ENCODE measurements at regions not wholly inside any gene's neighbourhood (a gene's known extent, or its start where the extent isn't known, plus 50 kb on each side); places are given as distances from the start of the nearest gene placed in this dataset.

GRCh38 chr7:106537119-106537518, 123.8 kb downstream of the CCDC71L start:
- H4K20me1 ChIP-seq (ENCODE audit: insufficient read depth): no peaks in the 10 kb centered on the region
- no peaks in the 10 kb centered on the region for H3K79me2 ChIP-seq (ENCODE audit: insufficient read depth, low read length)
- no peak for ATAC-seq
- H3K4me3 ChIP-seq (replicated peaks in 1 of 2; ENCODE audit: low read depth in 1 of 2, low read length in 2 of 2): no peak overlapping the region
- H3K9ac ChIP-seq (ENCODE audit: low read length): no peak overlapping the region
- no peak overlapping the region for H3K27ac ChIP-seq (ENCODE audit: low read depth, low read length)
- H3K27me3 ChIP-seq (ENCODE audit: insufficient read depth, low read length): no peaks in the 10 kb centered on the region
- H3K4me1 ChIP-seq (ENCODE audit: control insufficient read depth in 1 of 2, insufficient read depth in 2 of 2, low read length in 2 of 2): peaks cover 0 to 2% of the 10 kb centered on the region in 2 experiments; a peak in 1 of 4 replicates
- intact Hi-C loops (cut with micrococcal nuclease): no loop called here
- TF ChIP-seq EZH2phosphoT487 (IDR thresholded peaks at IDR 0.05; ENCODE audit: borderline replicate concordance) (no peak), RAD21 (IDR thresholded peaks at IDR 0.05; ENCODE audit: low read depth) (no peak), ELF1 (IDR thresholded peaks at IDR 0.05; ENCODE audit: borderline replicate concordance, low read depth) (no peak), POLR2AphosphoS5 (IDR thresholded peaks at IDR 0.05; ENCODE audit: low read depth, low read length) (no peak), EZH2 (IDR thresholded peaks at IDR 0.05) (no peak)
- TF ChIP-seq, protein P1, sequence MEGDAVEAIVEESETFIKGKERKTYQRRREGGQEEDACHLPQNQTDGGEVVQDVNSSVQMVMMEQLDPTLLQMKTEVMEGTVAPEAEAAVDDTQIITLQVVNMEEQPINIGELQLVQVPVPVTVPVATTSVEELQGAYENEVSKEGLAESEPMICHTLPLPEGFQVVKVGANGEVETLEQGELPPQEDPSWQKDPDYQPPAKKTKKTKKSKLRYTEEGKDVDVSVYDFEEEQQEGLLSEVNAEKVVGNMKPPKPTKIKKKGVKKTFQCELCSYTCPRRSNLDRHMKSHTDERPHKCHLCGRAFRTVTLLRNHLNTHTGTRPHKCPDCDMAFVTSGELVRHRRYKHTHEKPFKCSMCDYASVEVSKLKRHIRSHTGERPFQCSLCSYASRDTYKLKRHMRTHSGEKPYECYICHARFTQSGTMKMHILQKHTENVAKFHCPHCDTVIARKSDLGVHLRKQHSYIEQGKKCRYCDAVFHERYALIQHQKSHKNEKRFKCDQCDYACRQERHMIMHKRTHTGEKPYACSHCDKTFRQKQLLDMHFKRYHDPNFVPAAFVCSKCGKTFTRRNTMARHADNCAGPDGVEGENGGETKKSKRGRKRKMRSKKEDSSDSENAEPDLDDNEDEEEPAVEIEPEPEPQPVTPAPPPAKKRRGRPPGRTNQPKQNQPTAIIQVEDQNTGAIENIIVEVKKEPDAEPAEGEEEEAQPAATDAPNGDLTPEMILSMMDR (IDR thresholded peaks at IDR 0.05 in 2 of 3, conservative IDR thresholded peaks at IDR 0.05 in 1 of 3; ENCODE audit: borderline replicate concordance in 1 of 3, insufficient read depth in 1 of 3, low read depth in 2 of 3, low read length in 2 of 3): no peak
- ChIA-PET CTCF (no interaction called here), POLR2A (no interaction called here), RAD21 (ENCODE audit: low non-redundant PET in 1 of 2, low total read pairs in 2 of 2, uncharacterized antibody in 2 of 2, unreplicated experiment in 2 of 2) (no interaction called here)
- no peaks in the 10 kb centered on the region for H3K36me3 ChIP-seq (ENCODE audit: control insufficient read depth in 1 of 2, insufficient read depth in 2 of 2, low read length in 2 of 2)
- H2AFZ ChIP-seq (ENCODE audit: low read depth, low read length, poor library complexity, severe bottlenecking): no peak overlapping the region
- no TSS peak for BruUV-seq (replicated peaks)
- no peak for DNase-seq (ENCODE audit: low read depth, low spot score)
- H3K4me2 ChIP-seq (ENCODE audit: low read length): no peak overlapping the region
- no peaks in the 10 kb centered on the region for H3K9me2 ChIP-seq (ENCODE audit: insufficient read depth)
- no peaks in the 10 kb centered on the region for H3K9me3 ChIP-seq (ENCODE audit: control insufficient read depth in 1 of 2, insufficient read depth in 1 of 2, low read depth in 1 of 2, low read length in 2 of 2)

- H3K4me3 ChIP-seq (replicated peaks in 1 of 2; ENCODE audit: low read depth in 1 of 2, low read length in 2 of 2): no peak overlapping the region
- no peaks in the 10 kb centered on the region for H3K36me3 ChIP-seq (ENCODE audit: control insufficient read depth in 1 of 2, insufficient read depth in 2 of 2, low read length in 2 of 2)
- no peak overlapping the region for H2AFZ ChIP-seq (ENCODE audit: low read depth, low read length, poor library complexity, severe bottlenecking)
- no peaks in the 10 kb centered on the region for H4K20me1 ChIP-seq (ENCODE audit: insufficient read depth)
- no peaks in the 10 kb centered on the region for H3K27me3 ChIP-seq (ENCODE audit: insufficient read depth, low read length)
- ATAC-seq (no peak), DNase-seq (ENCODE audit: low read depth, low spot score) (no peak)
- BruUV-seq (replicated peaks): no TSS peak
- no peaks in the 10 kb centered on the region for H3K4me1 ChIP-seq (ENCODE audit: control insufficient read depth in 1 of 2, insufficient read depth in 2 of 2, low read length in 2 of 2)
- no peaks in the 10 kb centered on the region for H3K9me2 ChIP-seq (ENCODE audit: insufficient read depth)
- POLR2A ChIA-PET: no interaction called here
- H3K4me2 ChIP-seq (ENCODE audit: low read length): no peak overlapping the region
- intact Hi-C loops (cut with micrococcal nuclease): no loop called here
- RAD21 ChIA-PET (ENCODE audit: low non-redundant PET in 1 of 2, low total read pairs in 2 of 2, uncharacterized antibody in 2 of 2, unreplicated experiment in 2 of 2): no interaction called here
- CTCF ChIA-PET: no interaction called here
- H3K79me2 ChIP-seq (ENCODE audit: insufficient read depth, low read length): no peaks in the 10 kb centered on the region
- H3K9ac ChIP-seq (ENCODE audit: low read length): no peak overlapping the region
- H3K9me3 ChIP-seq (ENCODE audit: control insufficient read depth in 1 of 2, insufficient read depth in 1 of 2, low read depth in 1 of 2, low read length in 2 of 2): no peaks in the 10 kb centered on the region
- no peak overlapping the region for H3K27ac ChIP-seq (ENCODE audit: low read depth, low read length)
- TF ChIP-seq SP1 (IDR thresholded peaks at IDR 0.05; ENCODE audit: low read depth) (no peak), ZFX (IDR thresholded peaks at IDR 0.05) (no peak), ELF1 (IDR thresholded peaks at IDR 0.05; ENCODE audit: borderline replicate concordance, low read depth) (no peak), ZBTB33 (IDR thresholded peaks at IDR 0.05; ENCODE audit: extremely low read depth, insufficient replicate concordance, low read length) (no peak), EZH2 (IDR thresholded peaks at IDR 0.05) (no peak), SIN3A (IDR thresholded peaks at IDR 0.05; ENCODE audit: low read depth) (no peak), CBX3 (IDR thresholded peaks at IDR 0.05; ENCODE audit: low read depth) (no peak), EZH2phosphoT487 (IDR thresholded peaks at IDR 0.05; ENCODE audit: borderline replicate concordance) (no peak), JUND (IDR thresholded peaks at IDR 0.05) (no peak), FOSL1 (IDR thresholded peaks at IDR 0.05; ENCODE audit: low read depth) (no peak)
- TF ChIP-seq, protein P2, sequence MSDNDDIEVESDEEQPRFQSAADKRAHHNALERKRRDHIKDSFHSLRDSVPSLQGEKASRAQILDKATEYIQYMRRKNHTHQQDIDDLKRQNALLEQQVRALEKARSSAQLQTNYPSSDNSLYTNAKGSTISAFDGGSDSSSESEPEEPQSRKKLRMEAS (IDR thresholded peaks at IDR 0.05): no peak
- TF ChIP-seq, protein P3, sequence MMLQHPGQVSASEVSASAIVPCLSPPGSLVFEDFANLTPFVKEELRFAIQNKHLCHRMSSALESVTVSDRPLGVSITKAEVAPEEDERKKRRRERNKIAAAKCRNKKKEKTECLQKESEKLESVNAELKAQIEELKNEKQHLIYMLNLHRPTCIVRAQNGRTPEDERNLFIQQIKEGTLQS (IDR thresholded peaks at IDR 0.05): no peak
- TF ChIP-seq, protein P1 (IDR thresholded peaks at IDR 0.05 in 2 of 3, conservative IDR thresholded peaks at IDR 0.05 in 1 of 3; ENCODE audit: borderline replicate concordance in 1 of 3, insufficient read depth in 1 of 3, low read depth in 2 of 3, low read length in 2 of 3): no peak
These were observed 124.9 kb downstream of the CCDC71L start for GRCh38 chr7:106536079-106536478.

Data from HCT116 (cell line).